Ishikawa (cell line): ENCODE measurements at regions not wholly inside any gene's neighbourhood (a gene's known extent, or its start where the extent isn't known, plus 50 kb on each side); places are given as distances from the start of the nearest gene placed in this dataset.

Experiments used
- CEBPB ChIP-seq: IDR thresholded peaks from 2 replicates; pipeline ENCODE4 v1.6.1; 2012
- EP300 ChIP-seq: IDR thresholded peaks from 2 replicates; pipeline ENCODE4 v1.6.1; 2012; ENCODE audit warnings: borderline replicate concordance
- FOXM1 ChIP-seq: IDR thresholded peaks from 2 replicates; pipeline ENCODE4 v1.6.1; 2012; ENCODE audit warnings: low read depth, borderline replicate concordance
- NFIC ChIP-seq: IDR thresholded peaks from 2 replicates; pipeline ENCODE4 v1.6.1; 2012
- RAD21 ChIP-seq: IDR thresholded peaks from 2 replicates; pipeline ENCODE4 v1.6.1; 2012; ENCODE audit warnings: low read depth
- REST ChIP-seq: IDR thresholded peaks from 2 replicates; pipeline ENCODE4 v1.6.1; 2012; ENCODE audit warnings: low read depth, mild to moderate bottlenecking
- TAF1 ChIP-seq: IDR thresholded peaks from 2 replicates; pipeline ENCODE4 v1.6.1; 2012; ENCODE audit warnings: low read depth, mild to moderate bottlenecking
- TCF12 ChIP-seq: IDR thresholded peaks from 2 replicates; pipeline ENCODE4 v1.6.1; 2012; ENCODE audit warnings: low read depth
- TEAD4 ChIP-seq: IDR thresholded peaks from 2 replicates; pipeline ENCODE4 v1.6.1; 2012
- USF1 ChIP-seq: IDR thresholded peaks from 2 replicates; pipeline ENCODE4 v1.6.1; 2012
- TF ChIP-seq, protein P1 (sequence below): IDR thresholded peaks from 2 replicates; pipeline ENCODE4 v1.6.1; 2012

GRCh38 chr10:2734603-2735002 lies 332.7 kb upstream of the PFKP start:
- TF ChIP-seq NFIC: no peak
- TF ChIP-seq, protein P1, sequence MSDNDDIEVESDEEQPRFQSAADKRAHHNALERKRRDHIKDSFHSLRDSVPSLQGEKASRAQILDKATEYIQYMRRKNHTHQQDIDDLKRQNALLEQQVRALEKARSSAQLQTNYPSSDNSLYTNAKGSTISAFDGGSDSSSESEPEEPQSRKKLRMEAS: no peak
- TF ChIP-seq REST: no peak
- TF ChIP-seq USF1: no peak
- no peak for TF ChIP-seq RAD21
- no peak for TF ChIP-seq TAF1
- TF ChIP-seq TCF12: no peak
- TF ChIP-seq CEBPB: no peak
- no peak for TF ChIP-seq EP300
- no peak for TF ChIP-seq TEAD4
- TF ChIP-seq FOXM1: no peak
